H1 (cell line): ENCODE measurements at regions not wholly inside any gene's neighbourhood (a gene's known extent, or its start where the extent isn't known, plus 50 kb on each side); places are given as distances from the start of the nearest gene placed in this dataset.

Experiments
- EGR1 ChIP-seq: IDR thresholded peaks from 2 replicates; pipeline ENCODE4 v1.6.1; 2011; ENCODE audit warnings: low read depth, low read length, borderline replicate concordance
- EP300 ChIP-seq, 2 experiments: IDR thresholded peaks; 1 replicate in 1 of 2; 2 replicates in 1 of 2; pipeline ENCODE4 v1.6.1; 2011 to 2012; ENCODE audit warnings: low read depth in 2 of 2, low read length in 2 of 2, mild to moderate bottlenecking in 2 of 2, borderline replicate concordance in 1 of 2, inconsistent platforms in 1 of 2, moderate library complexity in 1 of 2
- EZH2 ChIP-seq: fragments of 200-600 bp; sonication (generic); IDR thresholded peaks from 2 replicates; pipeline ENCODE4 v1.7.1; 2012; ENCODE audit warnings: low read depth, mild to moderate bottlenecking, moderate library complexity, low read length, inconsistent platforms; ENCODE audit not compliant: severe bottlenecking
- KDM4A ChIP-seq: IDR thresholded peaks from one replicate; pipeline ENCODE4 v1.7.1; 2012; ENCODE audit warnings: low read depth, mild to moderate bottlenecking, moderate library complexity, low read length, inconsistent platforms; ENCODE audit not compliant: severe bottlenecking
- RBBP5 ChIP-seq: IDR thresholded peaks from 2 replicates; pipeline ENCODE4 v1.7.1; 2012; ENCODE audit warnings: low read depth, mild to moderate bottlenecking, inconsistent platforms, low read length, moderate library complexity, borderline replicate concordance
- SIN3A ChIP-seq, 2 experiments: IDR thresholded peaks in 1 of 2; conservative IDR thresholded peaks in 1 of 2; 2 replicates each; pipeline ENCODE4 v1.6.1; 2011 to 2012; ENCODE audit warnings: low read length in 2 of 2, improper control_type of control experiment in 1 of 2, low read depth in 1 of 2, mild to moderate bottlenecking in 1 of 2
- TAF7 ChIP-seq: optimal IDR thresholded peaks from 2 replicates; pipeline ENCODE3; 2011; ENCODE audit warnings: low read depth, mild to moderate bottlenecking, inconsistent platforms, low read length, moderate library complexity, borderline replicate concordance
- TF ChIP-seq, protein P1 (sequence below): fragments of 300-600 bp; sonication (generic); IDR thresholded peaks from 2 replicates; pipeline ENCODE4 v1.7.1; 2012; ENCODE audit warnings: low read length, moderate library complexity, mild to moderate bottlenecking, inconsistent platforms; ENCODE audit not compliant: insufficient replicate concordance

DNA sequence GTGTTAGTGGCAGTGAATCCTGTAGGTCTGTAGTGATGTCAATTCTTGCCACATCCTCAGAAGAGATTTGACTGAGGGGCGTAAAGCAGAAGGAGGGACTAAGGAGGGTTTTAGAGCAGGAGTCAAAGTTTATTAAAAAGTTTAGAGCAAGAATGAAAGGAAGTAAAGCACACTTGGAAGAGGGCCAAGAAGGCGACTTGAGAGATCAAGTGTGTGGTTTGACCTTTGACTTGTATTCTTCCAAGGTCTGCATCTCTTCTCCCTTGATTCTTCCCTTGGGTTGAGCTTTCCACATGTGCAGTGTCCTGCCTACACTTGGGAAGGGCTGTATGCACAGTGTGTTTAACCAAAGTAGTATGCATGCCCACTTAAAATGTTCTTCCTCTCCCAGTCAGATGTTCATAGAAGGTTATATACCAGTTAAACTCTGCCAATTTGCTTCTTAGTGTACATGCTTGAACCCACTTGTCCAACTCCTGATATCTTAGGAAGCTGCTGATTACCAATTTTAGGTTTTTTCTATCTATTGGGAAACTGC is 627.6 kb downstream of the MMUT start (continued):
- TF ChIP-seq, protein P1, sequence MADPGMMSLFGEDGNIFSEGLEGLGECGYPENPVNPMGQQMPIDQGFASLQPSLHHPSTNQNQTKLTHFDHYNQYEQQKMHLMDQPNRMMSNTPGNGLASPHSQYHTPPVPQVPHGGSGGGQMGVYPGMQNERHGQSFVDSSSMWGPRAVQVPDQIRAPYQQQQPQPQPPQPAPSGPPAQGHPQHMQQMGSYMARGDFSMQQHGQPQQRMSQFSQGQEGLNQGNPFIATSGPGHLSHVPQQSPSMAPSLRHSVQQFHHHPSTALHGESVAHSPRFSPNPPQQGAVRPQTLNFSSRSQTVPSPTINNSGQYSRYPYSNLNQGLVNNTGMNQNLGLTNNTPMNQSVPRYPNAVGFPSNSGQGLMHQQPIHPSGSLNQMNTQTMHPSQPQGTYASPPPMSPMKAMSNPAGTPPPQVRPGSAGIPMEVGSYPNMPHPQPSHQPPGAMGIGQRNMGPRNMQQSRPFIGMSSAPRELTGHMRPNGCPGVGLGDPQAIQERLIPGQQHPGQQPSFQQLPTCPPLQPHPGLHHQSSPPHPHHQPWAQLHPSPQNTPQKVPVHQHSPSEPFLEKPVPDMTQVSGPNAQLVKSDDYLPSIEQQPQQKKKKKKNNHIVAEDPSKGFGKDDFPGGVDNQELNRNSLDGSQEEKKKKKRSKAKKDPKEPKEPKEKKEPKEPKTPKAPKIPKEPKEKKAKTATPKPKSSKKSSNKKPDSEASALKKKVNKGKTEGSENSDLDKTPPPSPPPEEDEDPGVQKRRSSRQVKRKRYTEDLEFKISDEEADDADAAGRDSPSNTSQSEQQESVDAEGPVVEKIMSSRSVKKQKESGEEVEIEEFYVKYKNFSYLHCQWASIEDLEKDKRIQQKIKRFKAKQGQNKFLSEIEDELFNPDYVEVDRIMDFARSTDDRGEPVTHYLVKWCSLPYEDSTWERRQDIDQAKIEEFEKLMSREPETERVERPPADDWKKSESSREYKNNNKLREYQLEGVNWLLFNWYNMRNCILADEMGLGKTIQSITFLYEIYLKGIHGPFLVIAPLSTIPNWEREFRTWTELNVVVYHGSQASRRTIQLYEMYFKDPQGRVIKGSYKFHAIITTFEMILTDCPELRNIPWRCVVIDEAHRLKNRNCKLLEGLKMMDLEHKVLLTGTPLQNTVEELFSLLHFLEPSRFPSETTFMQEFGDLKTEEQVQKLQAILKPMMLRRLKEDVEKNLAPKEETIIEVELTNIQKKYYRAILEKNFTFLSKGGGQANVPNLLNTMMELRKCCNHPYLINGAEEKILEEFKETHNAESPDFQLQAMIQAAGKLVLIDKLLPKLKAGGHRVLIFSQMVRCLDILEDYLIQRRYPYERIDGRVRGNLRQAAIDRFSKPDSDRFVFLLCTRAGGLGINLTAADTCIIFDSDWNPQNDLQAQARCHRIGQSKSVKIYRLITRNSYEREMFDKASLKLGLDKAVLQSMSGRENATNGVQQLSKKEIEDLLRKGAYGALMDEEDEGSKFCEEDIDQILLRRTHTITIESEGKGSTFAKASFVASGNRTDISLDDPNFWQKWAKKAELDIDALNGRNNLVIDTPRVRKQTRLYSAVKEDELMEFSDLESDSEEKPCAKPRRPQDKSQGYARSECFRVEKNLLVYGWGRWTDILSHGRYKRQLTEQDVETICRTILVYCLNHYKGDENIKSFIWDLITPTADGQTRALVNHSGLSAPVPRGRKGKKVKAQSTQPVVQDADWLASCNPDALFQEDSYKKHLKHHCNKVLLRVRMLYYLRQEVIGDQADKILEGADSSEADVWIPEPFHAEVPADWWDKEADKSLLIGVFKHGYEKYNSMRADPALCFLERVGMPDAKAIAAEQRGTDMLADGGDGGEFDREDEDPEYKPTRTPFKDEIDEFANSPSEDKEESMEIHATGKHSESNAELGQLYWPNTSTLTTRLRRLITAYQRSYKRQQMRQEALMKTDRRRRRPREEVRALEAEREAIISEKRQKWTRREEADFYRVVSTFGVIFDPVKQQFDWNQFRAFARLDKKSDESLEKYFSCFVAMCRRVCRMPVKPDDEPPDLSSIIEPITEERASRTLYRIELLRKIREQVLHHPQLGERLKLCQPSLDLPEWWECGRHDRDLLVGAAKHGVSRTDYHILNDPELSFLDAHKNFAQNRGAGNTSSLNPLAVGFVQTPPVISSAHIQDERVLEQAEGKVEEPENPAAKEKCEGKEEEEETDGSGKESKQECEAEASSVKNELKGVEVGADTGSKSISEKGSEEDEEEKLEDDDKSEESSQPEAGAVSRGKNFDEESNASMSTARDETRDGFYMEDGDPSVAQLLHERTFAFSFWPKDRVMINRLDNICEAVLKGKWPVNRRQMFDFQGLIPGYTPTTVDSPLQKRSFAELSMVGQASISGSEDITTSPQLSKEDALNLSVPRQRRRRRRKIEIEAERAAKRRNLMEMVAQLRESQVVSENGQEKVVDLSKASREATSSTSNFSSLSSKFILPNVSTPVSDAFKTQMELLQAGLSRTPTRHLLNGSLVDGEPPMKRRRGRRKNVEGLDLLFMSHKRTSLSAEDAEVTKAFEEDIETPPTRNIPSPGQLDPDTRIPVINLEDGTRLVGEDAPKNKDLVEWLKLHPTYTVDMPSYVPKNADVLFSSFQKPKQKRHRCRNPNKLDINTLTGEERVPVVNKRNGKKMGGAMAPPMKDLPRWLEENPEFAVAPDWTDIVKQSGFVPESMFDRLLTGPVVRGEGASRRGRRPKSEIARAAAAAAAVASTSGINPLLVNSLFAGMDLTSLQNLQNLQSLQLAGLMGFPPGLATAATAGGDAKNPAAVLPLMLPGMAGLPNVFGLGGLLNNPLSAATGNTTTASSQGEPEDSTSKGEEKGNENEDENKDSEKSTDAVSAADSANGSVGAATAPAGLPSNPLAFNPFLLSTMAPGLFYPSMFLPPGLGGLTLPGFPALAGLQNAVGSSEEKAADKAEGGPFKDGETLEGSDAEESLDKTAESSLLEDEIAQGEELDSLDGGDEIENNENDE, result no peak
- TF ChIP-seq EP300 (IDR thresholded peaks at IDR 0.05; ENCODE audit: borderline replicate concordance in 1 of 2, low read depth in 2 of 2, low read length in 2 of 2) (no peak), EGR1 (no peak), KDM4A (no peak), TAF7 (no peak), SIN3A (conservative IDR thresholded peaks at IDR 0.05 in 1 of 2, IDR thresholded peaks at IDR 0.05 in 1 of 2; ENCODE audit: low read depth in 1 of 2, low read length in 2 of 2) (no peak), EZH2 (no peak), RBBP5 (no peak)
